ENCODE measurements at regions not wholly inside any gene's neighbourhood (a gene's known extent, or its start where the extent isn't known, plus 50 kb on each side); places are given as distances from the start of the nearest gene placed in this dataset.
"Not testable (repeated sequence)": the region's sequence is repeated elsewhere in the genome, so short reads cannot be mapped to it uniquely, and the experiment has no call there.

- no peak for DNase-seq
Measured at GRCh38 chrX:8105531-8105930, 65.5 kb downstream of the VCX2 start.

GRCh38 chrX:8103655-8104054 lies 67.4 kb downstream of the VCX2 start:
- no peak for DNase-seq

- no peak for DNase-seq
Measured at GRCh38 chrX:8091510-8091909, 79.6 kb downstream of the VCX2 start.

GRCh38 chrX:8090906-8091305 lies 80.2 kb downstream of the VCX2 start:
- no peak for DNase-seq

GRCh38 chrX:8090482-8090881 lies 80.6 kb downstream of the VCX2 start:
- no peak for DNase-seq

GRCh38 chrX:8089141-8089540 lies 81.9 kb downstream of the VCX2 start:
- no peak for DNase-seq

- no peak for DNase-seq
Measured at GRCh38 chrX:8084006-8084405, 87.1 kb downstream of the VCX2 start.

- no peak for DNase-seq
Measured at GRCh38 chrX:8083286-8083685, 87.8 kb downstream of the VCX2 start.

GRCh38 chrX:8075636-8076035 lies 95.4 kb downstream of the VCX2 start:
- no peak for DNase-seq

- no peak for DNase-seq
Measured at GRCh38 chrX:8067754-8068462, 103.2 kb downstream of the VCX2 start.

GRCh38 chrX:8052909-8053308 lies 118.2 kb downstream of the VCX2 start:
- DNase-seq = no peak

GRCh38 chrX:8049827-8050226 lies 121.2 kb downstream of the VCX2 start:
- no peak for DNase-seq

- DNase-seq = no peak
Measured at GRCh38 chrX:8048466-8048865, 121.3 kb upstream of the PNPLA4 start.

GRCh38 chrX:8044947-8045346 lies 117.7 kb upstream of the PNPLA4 start:
- no peak for DNase-seq

- DNase-seq = no peak
Measured at GRCh38 chrX:8043546-8043945, 116.3 kb upstream of the PNPLA4 start.

GRCh38 chrX:8043121-8043520 lies 115.9 kb upstream of the PNPLA4 start:
- DNase-seq = no peak

- no peak for DNase-seq
Measured at GRCh38 chrX:8042304-8042703, 115.1 kb upstream of the PNPLA4 start.

- not testable (repeated sequence) for DNase-seq
Measured at GRCh38 chrX:8039711-8040110, 112.5 kb upstream of the PNPLA4 start.

- no peak for DNase-seq
Measured at GRCh38 chrX:8037593-8038348, 110.6 kb upstream of the PNPLA4 start.

- no peak for DNase-seq
Measured at GRCh38 chrX:8036914-8037313, 109.7 kb upstream of the PNPLA4 start.

- DNase-seq = no peak
Measured at GRCh38 chrX:8034058-8034457, 106.8 kb upstream of the PNPLA4 start.

GRCh38 chrX:8033175-8033574 lies 106.0 kb upstream of the PNPLA4 start:
- no peak for DNase-seq

GRCh38 chrX:8030361-8030760 lies 103.1 kb upstream of the PNPLA4 start:
- no peak for DNase-seq

GRCh38 chrX:8027827-8028226 lies 100.6 kb upstream of the PNPLA4 start:
- no peak for DNase-seq

- no peak for DNase-seq
Measured at GRCh38 chrX:8025705-8026104, 98.5 kb upstream of the PNPLA4 start.
